ENCODE measurements at regions not wholly inside any gene's neighbourhood (a gene's known extent, or its start where the extent isn't known, plus 50 kb on each side); places are given as distances from the start of the nearest gene placed in this dataset.

DNA sequence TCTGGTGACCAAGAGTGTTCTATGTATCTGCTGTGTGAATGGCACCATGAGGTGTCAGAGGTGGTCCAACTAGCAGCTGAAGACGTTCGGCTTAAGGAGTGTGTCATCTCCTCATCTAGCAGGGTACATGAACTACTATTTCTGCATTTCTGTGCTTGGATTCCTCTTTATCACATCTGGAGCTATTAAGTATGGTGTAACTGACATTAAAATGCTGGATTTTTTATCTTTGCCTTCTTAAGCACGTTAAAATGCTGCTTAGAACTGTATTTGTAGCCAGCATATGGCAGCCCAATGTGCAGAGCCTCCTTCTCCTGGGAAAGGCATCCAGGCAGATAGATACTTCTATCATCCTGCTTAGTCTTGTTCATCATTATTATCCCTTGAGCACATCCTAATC, 409.3 kb upstream of the MMADHC start:
- no peak for DNase-seq (ENCODE audit: low spot score in 2 of 2)
- no peak overlapping the region for H3K4me3 ChIP-seq
- H3K27me3 ChIP-seq: no peaks in the 10 kb centered on the region
- 76% methylated on average over 3 of the region's 3 CpGs for WGBS
- peaks cover 10% of the 10 kb centered on the region for H3K4me1 ChIP-seq
- TF ChIP-seq POLR2A (IDR thresholded peaks at IDR 0.05) (no peak), EP300 (IDR thresholded peaks at IDR 0.05) (no peak), POLR2AphosphoS5 (IDR thresholded peaks at IDR 0.05) (no peak)
- TF ChIP-seq, protein P1, sequence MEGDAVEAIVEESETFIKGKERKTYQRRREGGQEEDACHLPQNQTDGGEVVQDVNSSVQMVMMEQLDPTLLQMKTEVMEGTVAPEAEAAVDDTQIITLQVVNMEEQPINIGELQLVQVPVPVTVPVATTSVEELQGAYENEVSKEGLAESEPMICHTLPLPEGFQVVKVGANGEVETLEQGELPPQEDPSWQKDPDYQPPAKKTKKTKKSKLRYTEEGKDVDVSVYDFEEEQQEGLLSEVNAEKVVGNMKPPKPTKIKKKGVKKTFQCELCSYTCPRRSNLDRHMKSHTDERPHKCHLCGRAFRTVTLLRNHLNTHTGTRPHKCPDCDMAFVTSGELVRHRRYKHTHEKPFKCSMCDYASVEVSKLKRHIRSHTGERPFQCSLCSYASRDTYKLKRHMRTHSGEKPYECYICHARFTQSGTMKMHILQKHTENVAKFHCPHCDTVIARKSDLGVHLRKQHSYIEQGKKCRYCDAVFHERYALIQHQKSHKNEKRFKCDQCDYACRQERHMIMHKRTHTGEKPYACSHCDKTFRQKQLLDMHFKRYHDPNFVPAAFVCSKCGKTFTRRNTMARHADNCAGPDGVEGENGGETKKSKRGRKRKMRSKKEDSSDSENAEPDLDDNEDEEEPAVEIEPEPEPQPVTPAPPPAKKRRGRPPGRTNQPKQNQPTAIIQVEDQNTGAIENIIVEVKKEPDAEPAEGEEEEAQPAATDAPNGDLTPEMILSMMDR (IDR thresholded peaks at IDR 0.05): no peak
- no peaks in the 10 kb centered on the region for H3K36me3 ChIP-seq
- no peaks in the 10 kb centered on the region for H3K9me3 ChIP-seq
- H3K27ac ChIP-seq: no peak overlapping the region

DNA sequence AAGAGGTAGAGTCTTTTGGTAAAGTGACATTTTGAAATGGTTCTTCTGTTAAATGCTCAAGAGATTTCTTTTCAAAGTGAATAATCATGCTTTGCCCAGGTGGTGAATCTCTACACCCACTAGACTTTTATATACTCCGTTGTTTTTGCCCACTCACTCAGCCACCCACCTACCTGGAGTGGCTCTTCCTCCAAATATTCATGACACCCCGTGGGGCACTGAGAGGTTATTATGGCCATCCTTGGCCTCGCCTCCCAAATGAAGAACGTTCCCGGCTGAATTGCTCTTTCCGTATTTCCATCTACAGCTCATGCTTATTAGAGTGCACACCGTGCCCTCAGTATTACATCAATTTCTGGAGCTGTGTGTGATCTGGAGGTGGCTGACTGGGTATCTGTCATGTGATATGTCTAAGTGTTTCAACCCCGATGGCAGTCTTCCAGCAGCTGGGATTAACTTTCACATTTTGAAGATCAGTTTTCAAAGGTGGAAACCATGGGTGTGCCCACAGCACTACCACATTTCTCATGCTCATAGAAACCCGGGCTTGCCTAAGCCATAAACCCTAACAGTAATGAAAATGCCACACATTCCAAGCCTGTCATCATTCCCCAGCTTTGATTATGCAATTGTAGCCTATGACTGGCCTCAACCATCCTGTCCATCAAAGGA, 406.6 kb upstream of the MMADHC start:
- H3K27ac ChIP-seq: no peak overlapping the region
- 49% methylated on average over 9 of the region's 9 CpGs for WGBS

DNA sequence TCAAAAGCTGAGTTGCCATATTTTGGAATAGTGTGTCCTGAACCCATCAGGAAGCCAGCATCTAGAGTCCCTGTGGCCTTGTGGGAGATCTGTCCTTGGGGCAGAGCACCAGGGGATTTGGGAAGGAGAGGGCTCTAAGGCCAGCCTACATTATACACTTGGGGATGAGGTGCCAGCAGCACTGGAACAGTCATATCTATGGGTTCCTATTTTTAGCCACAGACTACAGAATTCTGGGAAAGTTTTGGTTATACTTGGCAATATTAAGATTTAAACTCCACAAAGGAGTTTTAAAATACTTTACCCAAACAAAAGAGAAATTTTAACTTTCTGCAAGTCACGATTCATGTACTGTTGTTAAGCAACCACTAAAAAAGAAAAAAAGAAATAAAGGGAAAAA, 405.7 kb upstream of the MMADHC start:
- Histone ChIP-seq H3K27ac (no peak overlapping the region), H3K9me3 (no peaks in the 10 kb centered on the region), H3K4me1 (peaks cover 20% of the 10 kb centered on the region), H3K4me3 (no peak overlapping the region), H3K36me3 (no peaks in the 10 kb centered on the region), H3K27me3 (no peaks in the 10 kb centered on the region)
- no peak for TF ChIP-seq POLR2A (IDR thresholded peaks at IDR 0.05)
- 62% methylated on average over 1 of the region's 1 CpG for WGBS
- no peak for DNase-seq (ENCODE audit: low spot score in 2 of 2)

More for the DNA sequence above, 406.6 kb upstream of the MMADHC start:
- no peaks in the 10 kb centered on the region for H3K36me3 ChIP-seq
- H3K27me3 ChIP-seq: no peaks in the 10 kb centered on the region
- peak in 1 of 3 donors; percentile 55 for TF ChIP-seq POLR2AphosphoS5 (IDR thresholded peaks at IDR 0.05)
- TF ChIP-seq POLR2A (IDR thresholded peaks at IDR 0.05): no peak
- DNase-seq (ENCODE audit: low spot score in 2 of 2): peak in 1 of 2 donors; percentile 65
- H3K9me3 ChIP-seq: no peaks in the 10 kb centered on the region
- H3K4me1 ChIP-seq: peaks cover 19% of the 10 kb centered on the region
- H3K4me3 ChIP-seq: no peak overlapping the region

DNA sequence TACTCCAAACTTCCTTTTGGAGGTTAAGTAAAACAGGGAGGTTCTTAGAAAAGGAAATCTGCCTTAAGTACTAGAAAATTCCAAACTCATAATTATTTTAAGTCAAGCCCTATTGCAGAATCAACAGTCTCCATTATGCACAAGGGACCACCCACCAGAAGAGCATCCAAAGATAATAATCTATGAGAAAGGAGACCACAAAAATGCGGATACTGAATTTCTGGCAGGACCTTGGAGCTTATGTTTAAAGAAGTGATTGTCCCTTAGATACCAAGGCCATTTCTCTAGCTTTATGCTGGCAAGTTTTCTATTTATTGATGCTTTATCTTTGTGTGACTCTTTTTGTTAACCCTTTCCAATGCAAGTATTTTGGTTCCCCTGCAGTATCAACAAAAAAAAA, 404.0 kb upstream of the MMADHC start:
- H3K36me3 ChIP-seq: no peaks in the 10 kb centered on the region
- H3K4me1 ChIP-seq: peaks cover 20% of the 10 kb centered on the region
- H3K27ac ChIP-seq: no peak overlapping the region
- no peaks in the 10 kb centered on the region for H3K9me3 ChIP-seq
- no peaks in the 10 kb centered on the region for H3K27me3 ChIP-seq
- WGBS: 82% methylated on average over 1 of the region's 1 CpG
- no peak overlapping the region for H3K4me3 ChIP-seq
- no peak for DNase-seq (ENCODE audit: low spot score in 2 of 2)
- TF ChIP-seq EP300 (IDR thresholded peaks at IDR 0.05) (no peak), POLR2AphosphoS5 (IDR thresholded peaks at IDR 0.05) (no peak), POLR2A (IDR thresholded peaks at IDR 0.05) (no peak)
- TF ChIP-seq, protein P1 (IDR thresholded peaks at IDR 0.05): no peak

DNA sequence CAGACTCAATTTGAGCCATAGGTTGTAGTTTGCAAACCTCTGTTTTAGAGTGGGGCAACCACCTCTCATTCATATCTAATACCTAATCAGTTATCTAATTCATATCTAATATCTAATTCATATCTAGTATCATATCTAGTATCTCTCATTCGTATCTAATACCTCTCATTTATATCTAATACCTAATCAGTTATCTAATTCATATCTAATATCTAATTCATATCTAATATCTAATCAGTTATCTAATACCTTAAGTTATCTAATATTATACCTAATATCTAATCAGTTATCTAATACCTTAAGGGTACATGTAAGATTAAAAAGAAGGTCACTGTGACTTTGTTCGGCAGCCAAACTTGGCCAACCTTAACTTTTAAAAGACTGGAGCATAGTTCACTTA, 403.4 kb upstream of the MMADHC start:
- Histone ChIP-seq H3K27ac (no peak overlapping the region), H3K4me3 (no peak overlapping the region), H3K4me1 (peaks cover 20% of the 10 kb centered on the region), H3K27me3 (no peaks in the 10 kb centered on the region), H3K9me3 (no peaks in the 10 kb centered on the region), H3K36me3 (no peaks in the 10 kb centered on the region)
- no peak for DNase-seq (ENCODE audit: low spot score in 2 of 2)
- TF ChIP-seq, protein P1 (IDR thresholded peaks at IDR 0.05): no peak
- no peak for TF ChIP-seq POLR2A (IDR thresholded peaks at IDR 0.05)
- TF ChIP-seq EP300 (IDR thresholded peaks at IDR 0.05): no peak
- TF ChIP-seq POLR2AphosphoS5 (IDR thresholded peaks at IDR 0.05): no peak
- WGBS: 75% methylated on average over 2 of the region's 2 CpGs

DNA sequence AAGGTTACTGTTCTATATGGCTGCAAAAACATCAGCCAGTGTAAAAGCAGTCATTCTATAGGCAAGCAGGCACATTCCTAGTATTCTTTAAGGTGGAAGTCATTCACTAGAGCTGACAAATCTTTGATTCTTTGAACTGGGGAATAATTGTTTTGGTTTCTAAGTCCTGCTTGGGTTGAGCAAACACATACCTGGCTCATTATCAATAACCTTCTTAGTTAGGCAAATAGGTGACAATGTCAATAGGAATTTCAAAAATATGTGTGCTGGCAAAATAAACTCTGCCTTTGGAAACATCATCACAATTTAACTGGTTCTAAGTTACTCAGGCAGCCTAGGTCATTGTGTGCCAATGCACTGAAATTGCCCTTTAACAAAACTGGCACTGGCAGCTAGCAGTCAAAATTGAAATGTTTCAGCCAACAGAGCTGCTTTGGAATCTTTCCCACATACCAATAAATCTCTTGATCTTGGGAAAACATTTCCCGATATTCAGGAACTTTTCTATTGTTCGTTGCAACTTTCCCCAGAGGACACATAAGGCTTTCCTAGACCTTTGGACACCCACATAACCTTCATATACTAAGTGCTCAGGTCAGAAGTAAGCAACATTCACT, 402.0 kb upstream of the MMADHC start:
- TF ChIP-seq, protein P1 (IDR thresholded peaks at IDR 0.05): no peak
- TF ChIP-seq POLR2A (IDR thresholded peaks at IDR 0.05) (no peak), POLR2AphosphoS5 (IDR thresholded peaks at IDR 0.05) (no peak), EP300 (IDR thresholded peaks at IDR 0.05) (no peak)
- peaks cover 20% of the 10 kb centered on the region for H3K4me1 ChIP-seq
- no peak overlapping the region for H3K4me3 ChIP-seq
- DNase-seq (ENCODE audit: low spot score in 2 of 2): no peak
- no peaks in the 10 kb centered on the region for H3K36me3 ChIP-seq
- no peak overlapping the region for H3K27ac ChIP-seq
- no peaks in the 10 kb centered on the region for H3K9me3 ChIP-seq
- 16% methylated on average over 2 of the region's 2 CpGs for WGBS
- no peaks in the 10 kb centered on the region for H3K27me3 ChIP-seq

Measured in suprapubic skin (tissue), 4 donors.